ENCODE measurements at regions not wholly inside any gene's neighbourhood (a gene's known extent, or its start where the extent isn't known, plus 50 kb on each side); places are given as distances from the start of the nearest gene placed in this dataset.

GRCh38 chr19:28402701-28403290 is 810.2 kb downstream of the UQCRFS1 start:
- H3K36me3 Mint-ChIP-seq (ENCODE audit: low read depth) = no peaks in the 10 kb centered on the region
- H3K4me1 Mint-ChIP-seq = peaks cover 41% of the 10 kb centered on the region
- no peak overlapping the region for H3K27ac Mint-ChIP-seq (ENCODE audit: unreplicated experiment)
- TF ChIP-seq, protein P1, sequence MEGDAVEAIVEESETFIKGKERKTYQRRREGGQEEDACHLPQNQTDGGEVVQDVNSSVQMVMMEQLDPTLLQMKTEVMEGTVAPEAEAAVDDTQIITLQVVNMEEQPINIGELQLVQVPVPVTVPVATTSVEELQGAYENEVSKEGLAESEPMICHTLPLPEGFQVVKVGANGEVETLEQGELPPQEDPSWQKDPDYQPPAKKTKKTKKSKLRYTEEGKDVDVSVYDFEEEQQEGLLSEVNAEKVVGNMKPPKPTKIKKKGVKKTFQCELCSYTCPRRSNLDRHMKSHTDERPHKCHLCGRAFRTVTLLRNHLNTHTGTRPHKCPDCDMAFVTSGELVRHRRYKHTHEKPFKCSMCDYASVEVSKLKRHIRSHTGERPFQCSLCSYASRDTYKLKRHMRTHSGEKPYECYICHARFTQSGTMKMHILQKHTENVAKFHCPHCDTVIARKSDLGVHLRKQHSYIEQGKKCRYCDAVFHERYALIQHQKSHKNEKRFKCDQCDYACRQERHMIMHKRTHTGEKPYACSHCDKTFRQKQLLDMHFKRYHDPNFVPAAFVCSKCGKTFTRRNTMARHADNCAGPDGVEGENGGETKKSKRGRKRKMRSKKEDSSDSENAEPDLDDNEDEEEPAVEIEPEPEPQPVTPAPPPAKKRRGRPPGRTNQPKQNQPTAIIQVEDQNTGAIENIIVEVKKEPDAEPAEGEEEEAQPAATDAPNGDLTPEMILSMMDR (conservative IDR thresholded peaks at IDR 0.05) = no peak
- H3K4me3 Mint-ChIP-seq = no peak overlapping the region
- peaks cover 2% of the 10 kb centered on the region for H3K9me3 Mint-ChIP-seq
- no peak for DNase-seq (ENCODE audit: low read depth, low spot score)
- H3K27me3 Mint-ChIP-seq (ENCODE audit: low read depth) = no peaks in the 10 kb centered on the region

DNA sequence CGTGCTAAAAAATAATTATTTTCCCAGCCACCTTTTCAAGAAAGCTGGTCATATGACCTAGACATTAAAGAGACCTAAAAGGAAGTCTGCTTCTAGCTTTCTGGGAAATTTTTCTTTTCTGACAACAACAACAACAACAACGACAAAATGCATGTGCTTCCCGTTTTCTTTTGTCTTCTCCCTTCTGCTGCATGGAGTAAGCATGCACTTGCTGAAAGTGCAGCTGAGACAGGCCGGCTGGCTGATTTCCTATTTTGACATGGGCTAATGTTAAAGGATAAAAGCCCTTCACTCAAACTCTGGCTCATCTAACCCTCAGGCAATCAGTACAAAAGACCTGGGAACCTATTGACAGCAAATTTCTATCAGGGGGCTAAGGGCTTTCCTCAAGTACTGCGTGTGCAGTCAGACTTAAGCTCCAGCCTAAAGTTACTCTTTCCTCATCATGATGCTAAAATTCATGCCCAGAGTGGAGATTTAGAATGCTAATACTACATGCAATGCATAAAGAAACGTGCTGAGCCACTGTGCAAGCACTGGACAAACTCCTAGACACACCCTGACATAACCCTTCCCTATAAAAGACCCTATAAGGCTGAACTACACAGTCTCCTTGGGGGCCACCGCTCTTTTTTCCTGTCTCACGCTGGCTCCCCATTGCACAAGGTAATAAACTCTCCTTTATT is 811.1 kb downstream of the UQCRFS1 start:
- Mint-ChIP-seq H3K9me3 (peaks cover 2% of the 10 kb centered on the region), H3K36me3 (ENCODE audit: low read depth) (no peaks in the 10 kb centered on the region)

DNA sequence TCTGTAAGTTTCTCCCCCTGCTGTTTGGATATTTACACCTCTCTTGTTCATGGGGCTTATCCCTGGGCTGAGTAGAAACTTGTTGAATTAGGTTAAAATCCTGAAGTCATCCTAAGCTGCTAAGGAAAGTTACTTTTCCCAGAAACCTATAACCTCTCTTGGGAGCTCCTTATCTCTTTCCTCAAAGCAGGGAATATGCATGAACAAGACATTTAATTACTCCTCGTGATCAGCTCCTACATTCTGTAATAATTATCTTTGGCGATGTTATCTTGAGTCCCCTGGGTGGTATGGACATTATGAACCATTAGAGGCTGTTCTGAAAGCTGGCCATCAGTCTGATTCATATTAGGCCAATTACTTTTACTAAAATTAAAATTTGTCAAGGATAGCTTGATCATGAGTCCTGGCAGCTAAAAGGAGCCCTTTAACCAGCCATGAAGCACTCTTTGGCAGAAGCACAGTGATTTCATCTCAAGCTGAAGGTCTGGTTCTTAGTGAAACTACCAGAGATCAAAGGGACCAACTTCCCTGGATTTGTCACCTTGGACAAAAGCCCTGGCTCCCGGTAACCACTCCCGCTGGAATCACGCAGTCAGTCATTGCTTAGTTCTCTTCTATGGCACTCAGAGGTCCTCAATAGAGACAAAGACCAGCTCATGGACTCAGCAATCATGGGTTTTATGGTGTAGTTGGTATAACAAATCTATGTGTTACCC is 811.8 kb downstream of the UQCRFS1 start:
- TF ChIP-seq, protein P1 (conservative IDR thresholded peaks at IDR 0.05) = no peak
- DNase-seq (ENCODE audit: low read depth, low spot score) = no peak
- Mint-ChIP-seq H3K4me1 (peaks cover 34% of the 10 kb centered on the region), H3K36me3 (ENCODE audit: low read depth) (no peaks in the 10 kb centered on the region), H3K9me3 (peaks cover 2% of the 10 kb centered on the region), H3K4me3 (no peak overlapping the region), H3K27ac (ENCODE audit: unreplicated experiment) (no peak overlapping the region), H3K27me3 (ENCODE audit: low read depth) (no peaks in the 10 kb centered on the region)

More for the DNA sequence above, 811.1 kb downstream of the UQCRFS1 start:
- Mint-ChIP-seq H3K4me1 (peaks cover 35% of the 10 kb centered on the region), H3K27me3 (ENCODE audit: low read depth) (no peaks in the 10 kb centered on the region), H3K4me3 (no peak overlapping the region), H3K27ac (ENCODE audit: unreplicated experiment) (no peak overlapping the region)
- no peak for DNase-seq (ENCODE audit: low read depth, low spot score)
- TF ChIP-seq, protein P1 (conservative IDR thresholded peaks at IDR 0.05) = no peak

DNA sequence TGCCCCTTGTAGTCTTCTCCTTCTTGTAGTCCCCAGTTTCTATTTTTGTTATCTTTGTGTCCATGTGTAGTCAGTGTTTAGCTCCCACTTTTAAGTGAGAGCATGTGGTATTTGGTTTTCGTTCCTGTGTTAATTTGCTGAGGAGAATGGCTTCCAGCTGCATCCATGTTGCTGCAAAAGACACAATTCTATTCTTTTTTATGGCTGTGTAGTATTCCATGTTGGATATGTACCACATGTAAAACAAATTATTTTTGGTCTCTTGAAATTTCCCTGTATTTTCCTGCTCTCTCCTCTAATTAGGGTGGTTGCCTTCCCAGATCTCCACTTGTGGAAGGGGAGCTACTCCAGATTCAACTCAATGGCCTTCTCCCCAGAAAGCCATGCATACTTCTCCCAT is 813.8 kb downstream of the UQCRFS1 start:
- Mint-ChIP-seq H3K4me1 (peaks cover 29% of the 10 kb centered on the region), H3K9me3 (peaks cover 2% of the 10 kb centered on the region), H3K4me3 (no peak overlapping the region), H3K27ac (ENCODE audit: unreplicated experiment) (no peak overlapping the region), H3K27me3 (ENCODE audit: low read depth) (no peaks in the 10 kb centered on the region), H3K36me3 (ENCODE audit: low read depth) (no peaks in the 10 kb centered on the region)
- TF ChIP-seq, protein P1 (conservative IDR thresholded peaks at IDR 0.05) = no peak
- no peak for DNase-seq (ENCODE audit: low read depth, low spot score)

- H3K4me1 Mint-ChIP-seq = peaks cover 32% of the 10 kb centered on the region
- no peaks in the 10 kb centered on the region for H3K36me3 Mint-ChIP-seq (ENCODE audit: low read depth)
- TF ChIP-seq, protein P1 (conservative IDR thresholded peaks at IDR 0.05) = no peak
- DNase-seq (ENCODE audit: low read depth, low spot score) = no peak
- H3K4me3 Mint-ChIP-seq = no peak overlapping the region
- H3K27me3 Mint-ChIP-seq (ENCODE audit: low read depth) = no peaks in the 10 kb centered on the region
- H3K9me3 Mint-ChIP-seq = peaks cover 2% of the 10 kb centered on the region
- no peak overlapping the region for H3K27ac Mint-ChIP-seq (ENCODE audit: unreplicated experiment)
These were observed 815.2 kb downstream of the UQCRFS1 start for GRCh38 chr19:28397800-28398199.
